ENCODE measurements at regions not wholly inside any gene's neighbourhood (a gene's known extent, or its start where the extent isn't known, plus 50 kb on each side); places are given as distances from the start of the nearest gene placed in this dataset.

DNA sequence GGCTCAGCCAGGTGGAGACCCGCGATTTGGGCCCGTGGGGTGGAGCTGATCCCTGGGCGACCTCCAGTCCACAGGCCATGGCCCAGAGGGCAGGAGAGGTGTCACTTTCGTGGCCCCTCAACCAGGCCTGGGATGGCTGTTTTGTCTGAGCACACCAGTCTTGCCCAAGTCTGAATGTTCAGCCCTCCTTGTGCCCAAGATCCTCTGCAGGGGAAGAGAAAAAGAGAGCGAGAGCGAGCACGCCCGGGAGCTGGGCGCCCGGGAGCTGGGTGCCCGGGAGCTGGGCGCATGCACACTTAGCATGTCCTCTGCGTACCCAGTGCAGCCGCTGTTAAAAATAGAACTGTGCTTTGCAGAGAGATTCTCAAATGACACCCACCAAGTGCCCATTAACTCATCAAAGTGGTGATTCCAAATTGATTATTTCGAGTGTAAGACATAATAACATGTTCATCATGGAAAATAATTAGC lies 403.3 kb upstream of the TNRC6C start:
- TF ChIP-seq, protein P1, sequence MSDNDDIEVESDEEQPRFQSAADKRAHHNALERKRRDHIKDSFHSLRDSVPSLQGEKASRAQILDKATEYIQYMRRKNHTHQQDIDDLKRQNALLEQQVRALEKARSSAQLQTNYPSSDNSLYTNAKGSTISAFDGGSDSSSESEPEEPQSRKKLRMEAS (IDR thresholded peaks at IDR 0.05), result no peak
- TF ChIP-seq, protein P2, sequence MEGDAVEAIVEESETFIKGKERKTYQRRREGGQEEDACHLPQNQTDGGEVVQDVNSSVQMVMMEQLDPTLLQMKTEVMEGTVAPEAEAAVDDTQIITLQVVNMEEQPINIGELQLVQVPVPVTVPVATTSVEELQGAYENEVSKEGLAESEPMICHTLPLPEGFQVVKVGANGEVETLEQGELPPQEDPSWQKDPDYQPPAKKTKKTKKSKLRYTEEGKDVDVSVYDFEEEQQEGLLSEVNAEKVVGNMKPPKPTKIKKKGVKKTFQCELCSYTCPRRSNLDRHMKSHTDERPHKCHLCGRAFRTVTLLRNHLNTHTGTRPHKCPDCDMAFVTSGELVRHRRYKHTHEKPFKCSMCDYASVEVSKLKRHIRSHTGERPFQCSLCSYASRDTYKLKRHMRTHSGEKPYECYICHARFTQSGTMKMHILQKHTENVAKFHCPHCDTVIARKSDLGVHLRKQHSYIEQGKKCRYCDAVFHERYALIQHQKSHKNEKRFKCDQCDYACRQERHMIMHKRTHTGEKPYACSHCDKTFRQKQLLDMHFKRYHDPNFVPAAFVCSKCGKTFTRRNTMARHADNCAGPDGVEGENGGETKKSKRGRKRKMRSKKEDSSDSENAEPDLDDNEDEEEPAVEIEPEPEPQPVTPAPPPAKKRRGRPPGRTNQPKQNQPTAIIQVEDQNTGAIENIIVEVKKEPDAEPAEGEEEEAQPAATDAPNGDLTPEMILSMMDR (IDR thresholded peaks at IDR 0.05; ENCODE audit: low read depth, low read length, missing input control), result no peak
- TF ChIP-seq, protein P3, sequence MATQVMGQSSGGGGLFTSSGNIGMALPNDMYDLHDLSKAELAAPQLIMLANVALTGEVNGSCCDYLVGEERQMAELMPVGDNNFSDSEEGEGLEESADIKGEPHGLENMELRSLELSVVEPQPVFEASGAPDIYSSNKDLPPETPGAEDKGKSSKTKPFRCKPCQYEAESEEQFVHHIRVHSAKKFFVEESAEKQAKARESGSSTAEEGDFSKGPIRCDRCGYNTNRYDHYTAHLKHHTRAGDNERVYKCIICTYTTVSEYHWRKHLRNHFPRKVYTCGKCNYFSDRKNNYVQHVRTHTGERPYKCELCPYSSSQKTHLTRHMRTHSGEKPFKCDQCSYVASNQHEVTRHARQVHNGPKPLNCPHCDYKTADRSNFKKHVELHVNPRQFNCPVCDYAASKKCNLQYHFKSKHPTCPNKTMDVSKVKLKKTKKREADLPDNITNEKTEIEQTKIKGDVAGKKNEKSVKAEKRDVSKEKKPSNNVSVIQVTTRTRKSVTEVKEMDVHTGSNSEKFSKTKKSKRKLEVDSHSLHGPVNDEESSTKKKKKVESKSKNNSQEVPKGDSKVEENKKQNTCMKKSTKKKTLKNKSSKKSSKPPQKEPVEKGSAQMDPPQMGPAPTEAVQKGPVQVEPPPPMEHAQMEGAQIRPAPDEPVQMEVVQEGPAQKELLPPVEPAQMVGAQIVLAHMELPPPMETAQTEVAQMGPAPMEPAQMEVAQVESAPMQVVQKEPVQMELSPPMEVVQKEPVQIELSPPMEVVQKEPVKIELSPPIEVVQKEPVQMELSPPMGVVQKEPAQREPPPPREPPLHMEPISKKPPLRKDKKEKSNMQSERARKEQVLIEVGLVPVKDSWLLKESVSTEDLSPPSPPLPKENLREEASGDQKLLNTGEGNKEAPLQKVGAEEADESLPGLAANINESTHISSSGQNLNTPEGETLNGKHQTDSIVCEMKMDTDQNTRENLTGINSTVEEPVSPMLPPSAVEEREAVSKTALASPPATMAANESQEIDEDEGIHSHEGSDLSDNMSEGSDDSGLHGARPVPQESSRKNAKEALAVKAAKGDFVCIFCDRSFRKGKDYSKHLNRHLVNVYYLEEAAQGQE (IDR thresholded peaks at IDR 0.05), result no peak
- TF ChIP-seq YY1 (IDR thresholded peaks at IDR 0.05) (no peak), GABPA (IDR thresholded peaks at IDR 0.05 in 1 of 2, conservative IDR thresholded peaks at IDR 0.05 in 1 of 2) (no peak), RAD21 (IDR thresholded peaks at IDR 0.05) (no peak), TAF1 (conservative IDR thresholded peaks at IDR 0.05) (no peak)
- TF ChIP-seq, protein P4, sequence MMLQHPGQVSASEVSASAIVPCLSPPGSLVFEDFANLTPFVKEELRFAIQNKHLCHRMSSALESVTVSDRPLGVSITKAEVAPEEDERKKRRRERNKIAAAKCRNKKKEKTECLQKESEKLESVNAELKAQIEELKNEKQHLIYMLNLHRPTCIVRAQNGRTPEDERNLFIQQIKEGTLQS (IDR thresholded peaks at IDR 0.05), result no peak

Data from liver (tissue), 3 donors.